KMS-11 (cell line): ENCODE measurements at regions not wholly inside any gene's neighbourhood (a gene's known extent, or its start where the extent isn't known, plus 50 kb on each side); places are given as distances from the start of the nearest gene placed in this dataset.
"Not testable (repeated sequence)": the region's sequence is repeated elsewhere in the genome, so short reads cannot be mapped to it uniquely, and the experiment has no call there.

Experiments
- H2AFZ ChIP-seq: fragments of 200-600 bp; sonication (generic); 2 replicates; pipeline ENCODE4 v1.6.1; 2016; ENCODE audit warnings: antibody characterized with exemption, mixed run types, low read depth
- H3K27ac ChIP-seq: fragments of 200-600 bp; sonication (generic); 2 replicates; pipeline ENCODE4 v1.6.1; 2016; ENCODE audit warnings: mild to moderate bottlenecking, mixed run types
- H3K27me3 ChIP-seq: fragments of 200-600 bp; sonication (generic); 2 replicates; pipeline ENCODE4 v1.6.1; 2017; ENCODE audit warnings: mild to moderate bottlenecking, low read depth, mixed run types, moderate library complexity; ENCODE audit not compliant: insufficient read depth
- H3K36me3 ChIP-seq: fragments of 200-600 bp; sonication (generic); 2 replicates; pipeline ENCODE4 v1.6.1; 2017; ENCODE audit warnings: mild to moderate bottlenecking, mixed run types; ENCODE audit not compliant: insufficient read depth
- H3K4me1 ChIP-seq: fragments of 200-600 bp; sonication (generic); 2 replicates; pipeline ENCODE4 v1.6.1; 2016; ENCODE audit warnings: mild to moderate bottlenecking, low read depth, mixed run types; ENCODE audit not compliant: poor library complexity, severe bottlenecking
- H3K4me2 ChIP-seq: fragments of 200-600 bp; sonication (generic); 2 replicates; pipeline ENCODE4 v1.7.0; 2016; ENCODE audit warnings: mild to moderate bottlenecking, mixed run types
- H3K4me3 ChIP-seq: fragments of 200-600 bp; sonication (generic); IDR thresholded peaks from 2 replicates; pipeline ENCODE4 v1.6.1; 2017; ENCODE audit warnings: low read depth, low read length, mixed read lengths; ENCODE audit not compliant: insufficient read depth
- H3K79me2 ChIP-seq: fragments of 200-600 bp; sonication (generic); 2 replicates; pipeline ENCODE4 v1.6.1; 2016; ENCODE audit warnings: low read depth, mixed run types; ENCODE audit not compliant: insufficient read depth
- H3K9ac ChIP-seq: fragments of 200-600 bp; sonication (generic); 2 replicates; pipeline ENCODE4 v1.6.1; 2016; ENCODE audit warnings: mild to moderate bottlenecking, mixed run types
- H4K20me1 ChIP-seq: fragments of 200-600 bp; sonication (generic); 2 replicates; pipeline ENCODE4 v1.6.1; 2016; ENCODE audit warnings: mild to moderate bottlenecking, mixed run types; ENCODE audit not compliant: insufficient read depth
- TF ChIP-seq, protein P1 (sequence below): fragments of 200-600 bp; sonication (generic); conservative IDR thresholded peaks from 2 replicates; pipeline ENCODE4 v1.6.1; 2017; ENCODE audit warnings: low read depth, mild to moderate bottlenecking, antibody characterized with exemption, low read length, moderate library complexity, mixed read lengths

DNA sequence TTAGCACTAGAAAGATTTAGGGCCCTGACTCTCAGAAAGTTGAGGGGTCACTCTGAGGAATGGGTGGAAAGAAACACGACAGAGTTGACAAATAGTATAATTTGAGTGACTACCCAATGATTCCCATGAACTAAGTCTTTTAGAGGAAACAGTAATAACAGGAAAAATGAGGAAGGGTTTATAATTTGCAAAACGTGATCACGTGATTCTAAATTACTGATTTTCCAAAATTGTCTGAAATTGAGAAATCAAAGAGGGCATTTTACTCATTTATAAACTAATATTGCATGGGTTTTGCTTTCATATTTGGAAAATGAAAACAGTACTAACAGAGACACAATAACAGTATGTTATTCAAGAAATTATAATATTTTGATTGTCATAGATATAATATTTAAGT lies 1335.7 kb downstream of the PLA2G4A start:
- Histone ChIP-seq H3K4me1 (no peaks in the 10 kb centered on the region), H3K79me2 (no peaks in the 10 kb centered on the region), H3K36me3 (no peaks in the 10 kb centered on the region), H3K4me3 (no peak overlapping the region), H3K27ac (no peak overlapping the region), H3K27me3 (no peaks in the 10 kb centered on the region), H3K4me2 (no peak overlapping the region), H2AFZ (no peak overlapping the region), H3K9ac (no peak overlapping the region), H4K20me1 (no peaks in the 10 kb centered on the region)
- TF ChIP-seq, protein P1, sequence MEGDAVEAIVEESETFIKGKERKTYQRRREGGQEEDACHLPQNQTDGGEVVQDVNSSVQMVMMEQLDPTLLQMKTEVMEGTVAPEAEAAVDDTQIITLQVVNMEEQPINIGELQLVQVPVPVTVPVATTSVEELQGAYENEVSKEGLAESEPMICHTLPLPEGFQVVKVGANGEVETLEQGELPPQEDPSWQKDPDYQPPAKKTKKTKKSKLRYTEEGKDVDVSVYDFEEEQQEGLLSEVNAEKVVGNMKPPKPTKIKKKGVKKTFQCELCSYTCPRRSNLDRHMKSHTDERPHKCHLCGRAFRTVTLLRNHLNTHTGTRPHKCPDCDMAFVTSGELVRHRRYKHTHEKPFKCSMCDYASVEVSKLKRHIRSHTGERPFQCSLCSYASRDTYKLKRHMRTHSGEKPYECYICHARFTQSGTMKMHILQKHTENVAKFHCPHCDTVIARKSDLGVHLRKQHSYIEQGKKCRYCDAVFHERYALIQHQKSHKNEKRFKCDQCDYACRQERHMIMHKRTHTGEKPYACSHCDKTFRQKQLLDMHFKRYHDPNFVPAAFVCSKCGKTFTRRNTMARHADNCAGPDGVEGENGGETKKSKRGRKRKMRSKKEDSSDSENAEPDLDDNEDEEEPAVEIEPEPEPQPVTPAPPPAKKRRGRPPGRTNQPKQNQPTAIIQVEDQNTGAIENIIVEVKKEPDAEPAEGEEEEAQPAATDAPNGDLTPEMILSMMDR, result no peak

DNA sequence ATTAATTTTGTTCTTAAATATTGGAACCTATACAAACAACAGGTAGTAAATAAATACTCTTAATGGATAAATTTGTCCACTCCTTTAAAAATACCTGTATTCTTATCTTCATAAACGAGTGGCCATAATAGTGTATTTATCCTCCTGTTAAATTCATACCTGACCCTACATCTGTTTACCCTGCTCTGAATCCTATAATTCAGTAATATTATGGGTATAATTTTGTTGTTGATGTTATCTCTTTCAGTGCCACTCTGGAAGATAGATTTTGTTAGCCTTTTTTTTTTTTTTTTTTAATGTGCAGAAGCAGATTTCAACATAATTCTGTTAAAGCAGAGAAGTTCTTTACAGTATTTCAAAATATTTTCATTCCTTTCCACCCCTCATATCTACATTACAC lies 1337.9 kb downstream of the PLA2G4A start:
- H2AFZ ChIP-seq, result no peak overlapping the region
- no peak overlapping the region for H3K4me3 ChIP-seq
- H3K27me3 ChIP-seq, result no peaks in the 10 kb centered on the region
- no peaks in the 10 kb centered on the region for H3K4me1 ChIP-seq
- H3K79me2 ChIP-seq, result no peaks in the 10 kb centered on the region
- H3K36me3 ChIP-seq, result no peaks in the 10 kb centered on the region
- H3K4me2 ChIP-seq, result no peak overlapping the region
- H4K20me1 ChIP-seq, result no peaks in the 10 kb centered on the region
- TF ChIP-seq, protein P1, result no peak
- H3K27ac ChIP-seq, result no peak overlapping the region
- H3K9ac ChIP-seq, result no peak overlapping the region

DNA sequence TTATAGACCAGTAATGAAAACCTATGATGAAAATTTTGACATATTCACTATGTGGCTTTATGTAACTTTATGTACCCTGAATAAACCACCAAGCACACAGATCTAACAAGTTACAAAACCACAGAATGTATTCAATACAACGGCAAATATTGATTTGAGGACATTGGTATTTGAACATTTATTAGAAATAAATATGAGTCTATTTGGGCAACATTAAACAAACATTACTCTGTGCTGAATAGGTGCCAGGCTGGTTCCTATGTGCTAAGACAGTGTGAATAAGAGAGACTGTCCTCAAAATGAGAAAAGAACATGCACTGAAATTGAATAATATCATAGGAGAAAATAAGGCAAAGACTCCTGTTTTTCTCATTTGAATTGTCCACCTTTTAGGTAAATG lies 1341.2 kb downstream of the PLA2G4A start:
- Histone ChIP-seq H3K36me3 (no peaks in the 10 kb centered on the region), H3K9ac (no peak overlapping the region), H3K27me3 (no peaks in the 10 kb centered on the region), H3K4me3 (no peak overlapping the region), H3K4me2 (no peak overlapping the region), H3K27ac (no peak overlapping the region), H3K4me1 (no peaks in the 10 kb centered on the region), H3K79me2 (no peaks in the 10 kb centered on the region), H2AFZ (no peak overlapping the region), H4K20me1 (no peaks in the 10 kb centered on the region)
- TF ChIP-seq, protein P1, result no peak

DNA sequence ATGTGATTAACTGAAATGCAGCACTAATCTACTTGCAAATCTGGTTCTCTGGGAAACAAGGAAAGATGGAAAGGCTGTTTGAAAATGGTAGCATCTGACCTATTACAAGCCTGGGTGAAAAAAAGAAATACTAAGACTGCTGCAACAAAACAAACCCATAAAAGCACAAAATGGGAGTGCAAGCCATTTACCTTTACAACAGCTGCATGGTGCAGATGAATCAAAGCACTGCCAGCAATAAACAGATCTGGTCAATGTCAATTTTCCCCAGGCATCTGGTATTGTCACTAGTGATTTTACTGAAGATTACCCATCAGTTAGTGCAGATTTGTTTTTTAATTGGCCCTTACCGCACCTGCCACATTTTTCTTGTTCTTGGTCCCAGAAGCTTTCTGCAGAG lies 1341.7 kb downstream of the PLA2G4A start:
- Histone ChIP-seq H3K4me1 (no peaks in the 10 kb centered on the region), H2AFZ (no peak overlapping the region), H3K27me3 (no peaks in the 10 kb centered on the region), H3K4me3 (no peak overlapping the region), H3K79me2 (no peaks in the 10 kb centered on the region), H3K9ac (no peak overlapping the region), H3K36me3 (no peaks in the 10 kb centered on the region), H4K20me1 (no peaks in the 10 kb centered on the region), H3K27ac (no peak overlapping the region), H3K4me2 (no peak overlapping the region)
- TF ChIP-seq, protein P1, result no peak

DNA sequence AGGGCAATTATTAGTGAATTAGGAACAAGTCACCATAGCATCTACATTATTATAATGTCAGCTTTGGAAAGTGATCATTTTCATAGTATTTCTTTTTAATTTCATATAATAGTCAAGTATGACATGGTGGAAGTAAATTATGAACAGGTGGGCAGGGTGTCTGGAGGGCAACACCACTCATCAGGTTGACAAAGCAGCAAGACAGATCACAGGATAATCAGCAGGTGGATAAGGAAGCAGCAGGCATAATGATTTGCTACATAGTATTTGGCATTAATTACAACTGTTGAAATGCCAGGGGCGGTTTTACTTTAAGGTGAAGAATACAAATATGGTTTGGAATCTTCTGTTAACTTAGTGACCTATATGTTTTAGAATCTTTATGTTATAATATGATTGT lies 1342.2 kb downstream of the PLA2G4A start:
- no peak overlapping the region for H3K4me2 ChIP-seq
- H3K36me3 ChIP-seq, result no peaks in the 10 kb centered on the region
- no peak overlapping the region for H3K9ac ChIP-seq
- H3K4me3 ChIP-seq, result no peak overlapping the region
- no peak overlapping the region for H2AFZ ChIP-seq
- no peaks in the 10 kb centered on the region for H3K27me3 ChIP-seq
- H3K27ac ChIP-seq, result no peak overlapping the region
- H3K4me1 ChIP-seq, result no peaks in the 10 kb centered on the region
- TF ChIP-seq, protein P1, result no peak
- no peaks in the 10 kb centered on the region for H4K20me1 ChIP-seq
- no peaks in the 10 kb centered on the region for H3K79me2 ChIP-seq

DNA sequence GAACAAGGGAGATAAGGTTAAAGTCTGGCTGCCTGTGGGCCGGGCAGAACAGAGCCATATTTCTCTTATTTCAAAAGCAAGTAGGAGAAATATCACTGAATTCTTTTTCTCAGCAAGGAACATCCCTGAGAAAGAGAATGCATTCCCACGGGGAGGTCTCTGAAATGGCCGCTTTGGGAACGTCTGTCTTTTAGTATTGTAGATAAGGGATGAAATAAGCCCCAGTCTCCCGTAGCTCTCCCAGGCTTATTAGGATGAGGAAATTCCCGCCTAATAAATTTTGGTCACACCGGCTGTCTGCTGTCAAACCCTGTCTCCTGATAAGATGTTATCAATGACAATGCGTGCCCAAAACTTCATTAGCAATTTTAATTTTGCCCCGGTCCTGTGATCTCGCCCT lies 1353.3 kb downstream of the PLA2G4A start:
- not testable (repeated sequence) for H3K9ac ChIP-seq, H2AFZ ChIP-seq, H3K4me2 ChIP-seq, H4K20me1 ChIP-seq, H3K4me1 ChIP-seq, H3K79me2 ChIP-seq, H3K27ac ChIP-seq, H3K4me3 ChIP-seq, H3K36me3 ChIP-seq, H3K27me3 ChIP-seq
